HCT116 (cell line): ENCODE measurements at regions not wholly inside any gene's neighbourhood (a gene's known extent, or its start where the extent isn't known, plus 50 kb on each side); places are given as distances from the start of the nearest gene placed in this dataset.

ENCODE experiments used
- ATAC-seq: fragments of 200-7000 bp; cut with Tn5 transposase; 2 replicates; pipeline ENCODE4 v1.9.1; 2020; ENCODE audit warnings: mild to moderate bottlenecking, moderate library complexity
- BruUV-seq: library from RNA; stranded (reverse); fragments of 400-500 nt; replicated peaks from 2 replicates; lab custom pipeline; 2021; lab: Mats Ljungman, UMichigan
- CTCF ChIA-PET: fragments of 300-600 bp; sonication (Branson Sonifier 250); formaldehyde crosslinking; loops from one replicate; lab custom pipeline; 2021; ENCODE audit warnings: antibody characterized with exemption; lab: Charles Lee
- POLR2A ChIA-PET: fragments of 300-600, 350-600 bp; sonication (Branson Sonifier 250); formaldehyde crosslinking; loops from one replicate; lab custom pipeline; 2021; ENCODE audit warnings: antibody characterized with exemption; lab: Charles Lee
- RAD21 ChIA-PET, 2 experiments: fragments of 300-600 bp; sonication (Branson Sonifier 250); formaldehyde crosslinking; loops; one replicate each; lab custom pipeline; 2023; ENCODE audit warnings: low total read pairs in 2 of 2; ENCODE audit not compliant: uncharacterized antibody in 2 of 2, unreplicated experiment in 2 of 2, low non-redundant PET in 1 of 2; lab: Charles Lee
- DNase-seq: peaks from one replicate; pipeline ENCODE4 v3.0.0-alpha.2; 2010; ENCODE audit warnings: low read depth, low spot score
- H2AFZ ChIP-seq: fragments of 200-600 bp; shearing (Covaris generic), sonication (generic); 2 replicates; pipeline ENCODE4 v1.6.1; 2017; ENCODE audit warnings: low read depth, mixed run types, mixed read lengths, antibody characterized with exemption, low read length; ENCODE audit not compliant: poor library complexity, severe bottlenecking
- H3K27ac ChIP-seq: 2 replicates; pipeline ENCODE4 v1.5.1; 2012; ENCODE audit warnings: low read depth, low read length
- H3K27me3 ChIP-seq: fragments of 200-600 bp; sonication (generic); 2 replicates; pipeline ENCODE4 v1.6.1; 2016; ENCODE audit warnings: mixed run types, low read length, mixed read lengths; ENCODE audit not compliant: insufficient read depth
- H3K36me3 ChIP-seq, 2 experiments: fragments of 200-500 bp in 1 of 2; fragments of 200-600 bp in 1 of 2; sonication (Bioruptor generic) in 1 of 2; sonication (generic) in 1 of 2; 2 replicates each; pipeline versions ENCODE4 v1.5.1 to v1.6.1; 2014 to 2016; ENCODE audit warnings: low read length in 2 of 2, inconsistent platforms in 1 of 2, mixed read lengths in 1 of 2, mixed run types in 1 of 2; ENCODE audit not compliant: insufficient read depth in 2 of 2, control insufficient read depth in 1 of 2
- H3K4me1 ChIP-seq, 2 experiments: fragments of 200-600 bp in 1 of 2; sonication (generic) in 1 of 2; 2 replicates each; pipeline versions ENCODE4 v1.5.1 to v1.6.1; 2012 to 2017; ENCODE audit warnings: low read length in 2 of 2, inconsistent platforms in 1 of 2, mild to moderate bottlenecking in 1 of 2, mixed read lengths in 1 of 2, mixed run types in 1 of 2, moderate library complexity in 1 of 2; ENCODE audit not compliant: insufficient read depth in 2 of 2, control insufficient read depth in 1 of 2
- H3K4me2 ChIP-seq: fragments of 200-600 bp; sonication (generic); 2 replicates; pipeline ENCODE4 v1.6.1; 2017; ENCODE audit warnings: mixed run types, low read length, mixed read lengths
- H3K4me3 ChIP-seq, 2 experiments: fragments of 200-600 bp in 1 of 2; sonication (generic) in 1 of 2; replicated peaks in 1 of 2; 2 replicates each; pipeline ENCODE4 v1.5.1; 2011 to 2016; ENCODE audit warnings: low read length in 2 of 2, control low read depth in 1 of 2, low read depth in 1 of 2, mild to moderate bottlenecking in 1 of 2, mixed read lengths in 1 of 2, mixed run types in 1 of 2
- H3K79me2 ChIP-seq: fragments of 200-600 bp; sonication (generic); 2 replicates; pipeline ENCODE4 v1.6.1; 2017; ENCODE audit warnings: mild to moderate bottlenecking, mixed run types, low read length, moderate library complexity, mixed read lengths; ENCODE audit not compliant: insufficient read depth
- H3K9ac ChIP-seq: fragments of 200-600 bp; sonication (generic); 2 replicates; pipeline ENCODE4 v1.6.1; 2016; ENCODE audit warnings: low read length, mixed read lengths
- H3K9me2 ChIP-seq: fragments of 200-600 bp; sonication (generic), shearing (Covaris generic); 2 replicates; pipeline ENCODE4 v1.6.1; 2017; ENCODE audit warnings: mixed run types, mild to moderate bottlenecking, moderate library complexity; ENCODE audit not compliant: insufficient read depth
- H3K9me3 ChIP-seq, 2 experiments: fragments of 200-500 bp in 1 of 2; fragments of 200-600 bp in 1 of 2; sonication (Bioruptor generic) in 1 of 2; sonication (generic) in 1 of 2; 2 replicates each; pipeline ENCODE4 v1.6.1; 2014 to 2017; ENCODE audit warnings: low read length in 2 of 2, mixed read lengths in 2 of 2, inconsistent platforms in 1 of 2, low read depth in 1 of 2, mild to moderate bottlenecking in 1 of 2, mixed run types in 1 of 2, moderate library complexity in 1 of 2; ENCODE audit not compliant: control insufficient read depth in 1 of 2, insufficient read depth in 1 of 2
- H4K20me1 ChIP-seq: fragments of 200-600 bp; sonication (generic), shearing (Covaris generic); 2 replicates; pipeline ENCODE4 v1.6.1; 2017; ENCODE audit warnings: mixed run types, mild to moderate bottlenecking, moderate library complexity; ENCODE audit not compliant: insufficient read depth
- CBX3 ChIP-seq: IDR thresholded peaks from 2 replicates; pipeline ENCODE4 v1.6.1; 2012; ENCODE audit warnings: low read depth
- EZH2 ChIP-seq: fragments of 200-600 bp; sonication (generic); IDR thresholded peaks from 2 replicates; pipeline ENCODE4 v1.6.1; 2017; ENCODE audit warnings: antibody characterized with exemption, mixed run types
- FOSL1 ChIP-seq: IDR thresholded peaks from 2 replicates; pipeline ENCODE4 v1.6.1; 2012; ENCODE audit warnings: low read depth
- JUND ChIP-seq: IDR thresholded peaks from 2 replicates; pipeline ENCODE4 v1.6.1; 2012
- POLR2AphosphoS5 ChIP-seq: IDR thresholded peaks from 2 replicates; pipeline ENCODE4 v1.6.1; 2011; ENCODE audit warnings: mild to moderate bottlenecking, low read depth, low read length, moderate library complexity
- RAD21 ChIP-seq: IDR thresholded peaks from 2 replicates; pipeline ENCODE4 v1.6.1; 2012; ENCODE audit warnings: low read depth, mild to moderate bottlenecking
- SIN3A ChIP-seq: IDR thresholded peaks from 2 replicates; pipeline ENCODE4 v1.6.1; 2012; ENCODE audit warnings: low read depth
- SP1 ChIP-seq: IDR thresholded peaks from 2 replicates; pipeline ENCODE4 v1.6.1; 2012; ENCODE audit warnings: low read depth
- TCF7L2 ChIP-seq: IDR thresholded peaks from 2 replicates; pipeline ENCODE4 v1.7.0; 2011; ENCODE audit warnings: borderline replicate concordance, inconsistent platforms; ENCODE audit not compliant: insufficient read depth, insufficient read length; ENCODE audit errors: extremely low read depth
- YY1 ChIP-seq: IDR thresholded peaks from 2 replicates; pipeline ENCODE4 v1.6.1; 2011; ENCODE audit warnings: low read length, low read depth, moderate library complexity, mild to moderate bottlenecking; ENCODE audit not compliant: insufficient replicate concordance; ENCODE audit errors: extremely low read depth
- ZFX ChIP-seq: fragments of 450-650 bp; IDR thresholded peaks from 2 replicates; pipeline ENCODE4 v1.6.1; 2017
- ZNF274 ChIP-seq: fragments of 200-500 bp; sonication (Bioruptor generic); IDR thresholded peaks from 2 replicates; pipeline ENCODE4 v1.6.1; 2014; ENCODE audit warnings: mild to moderate bottlenecking, low read depth, low read length, inconsistent platforms
- intact Hi-C: fragments of 100-400 bp; cut with micrococcal nuclease; formaldehyde crosslinking; loops from 2 replicates; pipeline ENCODE4 v1.10.0; 2022
- TF ChIP-seq, protein P1 (sequence below): IDR thresholded peaks from 2 replicates; pipeline ENCODE4 v1.6.1; 2012; ENCODE audit warnings: low read depth
- TF ChIP-seq, protein P2 (sequence below): IDR thresholded peaks from 2 replicates; pipeline ENCODE4 v1.6.1; 2011; ENCODE audit warnings: mild to moderate bottlenecking, low read length, moderate library complexity; ENCODE audit not compliant: insufficient replicate concordance; ENCODE audit errors: extremely low read depth
- TF ChIP-seq, protein P3 (sequence below), 3 experiments: fragments of 200-600 bp in 1 of 3; sonication (generic) in 1 of 3; IDR thresholded peaks in 2 of 3; conservative IDR thresholded peaks in 1 of 3; 2 replicates each; pipeline ENCODE4 v1.5.1; 2012 to 2017; ENCODE audit warnings: low read depth in 2 of 3, low read length in 2 of 3, antibody characterized with exemption in 1 of 3, borderline replicate concordance in 1 of 3, control low read depth in 1 of 3, mild to moderate bottlenecking in 1 of 3, mixed read lengths in 1 of 3, mixed run types in 1 of 3, moderate library complexity in 1 of 3; ENCODE audit not compliant: insufficient read depth in 1 of 3

- Histone ChIP-seq H3K4me3 (no peak overlapping the region), H2AFZ (no peak overlapping the region), H3K4me2 (no peak overlapping the region), H4K20me1 (no peaks in the 10 kb centered on the region), H3K27me3 (no peaks in the 10 kb centered on the region), H3K79me2 (no peaks in the 10 kb centered on the region), H3K9ac (no peak overlapping the region), H3K9me2 (no peaks in the 10 kb centered on the region), H3K9me3 (no peaks in the 10 kb centered on the region), H3K36me3 (no peaks in the 10 kb centered on the region), H3K27ac (no peak overlapping the region), H3K4me1 (no peaks in the 10 kb centered on the region)
- DNase-seq (no peak), ATAC-seq (no peak)
- CTCF ChIA-PET: no interaction called here
- BruUV-seq: no TSS peak
- POLR2A ChIA-PET: no interaction called here
- RAD21 ChIA-PET: no interaction called here
- intact Hi-C loops: no loop called here
- TF ChIP-seq CBX3 (no peak), RAD21 (no peak), POLR2AphosphoS5 (no peak), JUND (no peak), FOSL1 (no peak), SIN3A (no peak), EZH2 (no peak), ZFX (no peak), SP1 (no peak), ZNF274 (no peak), TCF7L2 (no peak), YY1 (no peak)
- TF ChIP-seq, protein P1, sequence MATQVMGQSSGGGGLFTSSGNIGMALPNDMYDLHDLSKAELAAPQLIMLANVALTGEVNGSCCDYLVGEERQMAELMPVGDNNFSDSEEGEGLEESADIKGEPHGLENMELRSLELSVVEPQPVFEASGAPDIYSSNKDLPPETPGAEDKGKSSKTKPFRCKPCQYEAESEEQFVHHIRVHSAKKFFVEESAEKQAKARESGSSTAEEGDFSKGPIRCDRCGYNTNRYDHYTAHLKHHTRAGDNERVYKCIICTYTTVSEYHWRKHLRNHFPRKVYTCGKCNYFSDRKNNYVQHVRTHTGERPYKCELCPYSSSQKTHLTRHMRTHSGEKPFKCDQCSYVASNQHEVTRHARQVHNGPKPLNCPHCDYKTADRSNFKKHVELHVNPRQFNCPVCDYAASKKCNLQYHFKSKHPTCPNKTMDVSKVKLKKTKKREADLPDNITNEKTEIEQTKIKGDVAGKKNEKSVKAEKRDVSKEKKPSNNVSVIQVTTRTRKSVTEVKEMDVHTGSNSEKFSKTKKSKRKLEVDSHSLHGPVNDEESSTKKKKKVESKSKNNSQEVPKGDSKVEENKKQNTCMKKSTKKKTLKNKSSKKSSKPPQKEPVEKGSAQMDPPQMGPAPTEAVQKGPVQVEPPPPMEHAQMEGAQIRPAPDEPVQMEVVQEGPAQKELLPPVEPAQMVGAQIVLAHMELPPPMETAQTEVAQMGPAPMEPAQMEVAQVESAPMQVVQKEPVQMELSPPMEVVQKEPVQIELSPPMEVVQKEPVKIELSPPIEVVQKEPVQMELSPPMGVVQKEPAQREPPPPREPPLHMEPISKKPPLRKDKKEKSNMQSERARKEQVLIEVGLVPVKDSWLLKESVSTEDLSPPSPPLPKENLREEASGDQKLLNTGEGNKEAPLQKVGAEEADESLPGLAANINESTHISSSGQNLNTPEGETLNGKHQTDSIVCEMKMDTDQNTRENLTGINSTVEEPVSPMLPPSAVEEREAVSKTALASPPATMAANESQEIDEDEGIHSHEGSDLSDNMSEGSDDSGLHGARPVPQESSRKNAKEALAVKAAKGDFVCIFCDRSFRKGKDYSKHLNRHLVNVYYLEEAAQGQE: no peak
- TF ChIP-seq, protein P2, sequence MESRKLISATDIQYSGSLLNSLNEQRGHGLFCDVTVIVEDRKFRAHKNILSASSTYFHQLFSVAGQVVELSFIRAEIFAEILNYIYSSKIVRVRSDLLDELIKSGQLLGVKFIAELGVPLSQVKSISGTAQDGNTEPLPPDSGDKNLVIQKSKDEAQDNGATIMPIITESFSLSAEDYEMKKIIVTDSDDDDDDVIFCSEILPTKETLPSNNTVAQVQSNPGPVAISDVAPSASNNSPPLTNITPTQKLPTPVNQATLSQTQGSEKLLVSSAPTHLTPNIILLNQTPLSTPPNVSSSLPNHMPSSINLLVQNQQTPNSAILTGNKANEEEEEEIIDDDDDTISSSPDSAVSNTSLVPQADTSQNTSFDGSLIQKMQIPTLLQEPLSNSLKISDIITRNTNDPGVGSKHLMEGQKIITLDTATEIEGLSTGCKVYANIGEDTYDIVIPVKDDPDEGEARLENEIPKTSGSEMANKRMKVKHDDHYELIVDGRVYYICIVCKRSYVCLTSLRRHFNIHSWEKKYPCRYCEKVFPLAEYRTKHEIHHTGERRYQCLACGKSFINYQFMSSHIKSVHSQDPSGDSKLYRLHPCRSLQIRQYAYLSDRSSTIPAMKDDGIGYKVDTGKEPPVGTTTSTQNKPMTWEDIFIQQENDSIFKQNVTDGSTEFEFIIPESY: no peak
- TF ChIP-seq, protein P3, sequence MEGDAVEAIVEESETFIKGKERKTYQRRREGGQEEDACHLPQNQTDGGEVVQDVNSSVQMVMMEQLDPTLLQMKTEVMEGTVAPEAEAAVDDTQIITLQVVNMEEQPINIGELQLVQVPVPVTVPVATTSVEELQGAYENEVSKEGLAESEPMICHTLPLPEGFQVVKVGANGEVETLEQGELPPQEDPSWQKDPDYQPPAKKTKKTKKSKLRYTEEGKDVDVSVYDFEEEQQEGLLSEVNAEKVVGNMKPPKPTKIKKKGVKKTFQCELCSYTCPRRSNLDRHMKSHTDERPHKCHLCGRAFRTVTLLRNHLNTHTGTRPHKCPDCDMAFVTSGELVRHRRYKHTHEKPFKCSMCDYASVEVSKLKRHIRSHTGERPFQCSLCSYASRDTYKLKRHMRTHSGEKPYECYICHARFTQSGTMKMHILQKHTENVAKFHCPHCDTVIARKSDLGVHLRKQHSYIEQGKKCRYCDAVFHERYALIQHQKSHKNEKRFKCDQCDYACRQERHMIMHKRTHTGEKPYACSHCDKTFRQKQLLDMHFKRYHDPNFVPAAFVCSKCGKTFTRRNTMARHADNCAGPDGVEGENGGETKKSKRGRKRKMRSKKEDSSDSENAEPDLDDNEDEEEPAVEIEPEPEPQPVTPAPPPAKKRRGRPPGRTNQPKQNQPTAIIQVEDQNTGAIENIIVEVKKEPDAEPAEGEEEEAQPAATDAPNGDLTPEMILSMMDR (IDR thresholded peaks at IDR 0.05 in 2 of 3, conservative IDR thresholded peaks at IDR 0.05 in 1 of 3; ENCODE audit: borderline replicate concordance in 1 of 3, insufficient read depth in 1 of 3, low read depth in 2 of 3, low read length in 2 of 3): no peak
Observed at GRCh38 chr2:51322613-51323012, 290.7 kb upstream of the NRXN1 start.
